Stomach (tissue), 8 donors: ENCODE measurements at regions not wholly inside any gene's neighbourhood (a gene's known extent, or its start where the extent isn't known, plus 50 kb on each side); places are given as distances from the start of the nearest gene placed in this dataset.

ENCODE experiments used
- DNase-seq, 2 donors: peaks; one replicate each; pipeline versions ENCODE4 v3.0.0 to v3.0.0-alpha.2; 2013 to 2019
- H3K27ac ChIP-seq, 5 donors: fragments of 200-600 bp in 4 of 5; sonication (generic) in 4 of 5; one replicate each; pipeline ENCODE4 v1.5.1; 2013 to 2019; ENCODE audit warnings: mild to moderate bottlenecking in 1 of 5, moderate library complexity in 1 of 5
- H3K27me3 ChIP-seq, 3 donors: fragments of 200-600 bp; sonication (generic); one replicate each; pipeline ENCODE4 v1.5.1; 2017 to 2019; ENCODE audit warnings: mixed run types in 1 of 3
- H3K36me3 ChIP-seq, 4 donors: fragments of 200-600 bp; sonication (generic); 1 replicate in 3 of 4; 2 replicates in 1 of 4; pipeline ENCODE4 v1.5.1; 2016 to 2019
- H3K4me1 ChIP-seq, 4 donors: fragments of 200-600 bp; sonication (generic); one replicate each; pipeline ENCODE4 v1.5.1; 2016 to 2019
- H3K4me3 ChIP-seq, 4 donors: fragments of 200-600 bp; sonication (generic) in 3 of 4; one replicate each; pipeline ENCODE4 v1.5.1; 2016 to 2019; ENCODE audit warnings: mild to moderate bottlenecking in 1 of 4
- H3K9me3 ChIP-seq, 4 donors: fragments of 200-600 bp; sonication (generic); one replicate each; pipeline ENCODE4 v1.5.1; 2016 to 2019
- EP300 ChIP-seq: sonication (generic); formaldehyde crosslinking; IDR thresholded peaks from one replicate; pipeline ENCODE4 v1.6.1; 2017; ENCODE audit warnings: antibody characterized with exemption
- POLR2A ChIP-seq, 4 donors: fragments of 450-650 bp; IDR thresholded peaks; one replicate each; pipeline ENCODE4 v1.6.1; 2016; ENCODE audit warnings: antibody characterized with exemption in 4 of 4, control low read depth in 2 of 4, mild to moderate bottlenecking in 1 of 4, moderate library complexity in 1 of 4
- POLR2AphosphoS5 ChIP-seq, 3 donors: sonication (generic); formaldehyde crosslinking; IDR thresholded peaks; one replicate each; pipeline ENCODE4 v1.6.1; 2016; ENCODE audit warnings: antibody characterized with exemption in 3 of 3
- WGBS, 5 donors: extraction: QIAGEN DNeasy Blood & Tissue Kit in 3 of 5; methylation state at CpG; one replicate each; pipeline versions ENCODE4 v1.1.5 to v1.1.7; 2013 to 2018; 5-methylcytosine and 5-hydroxymethylcytosine counted together
- intact Hi-C: fragments of 100-400 bp; cut with DNase I; formaldehyde crosslinking; loops from one replicate; pipeline ENCODE4 v1.15.1; 2023; ENCODE audit warnings: low total_unique reads
- TF ChIP-seq, protein P1 (sequence below), 7 experiments: fragments of 450-650 bp in 4 of 7; fragments of 200-600 bp in 3 of 7; sonication (generic) in 3 of 7; IDR thresholded peaks; one replicate each; pipeline ENCODE4 v1.5.1; 2016 to 2019; ENCODE audit warnings: antibody characterized with exemption in 7 of 7, control low read depth in 2 of 7, mild to moderate bottlenecking in 1 of 7
- donor health status: healthy with polysubstance abuse.
- donor health status: Bipolar disorder and iron deficiency.
- donor health status: healthy.

DNA sequence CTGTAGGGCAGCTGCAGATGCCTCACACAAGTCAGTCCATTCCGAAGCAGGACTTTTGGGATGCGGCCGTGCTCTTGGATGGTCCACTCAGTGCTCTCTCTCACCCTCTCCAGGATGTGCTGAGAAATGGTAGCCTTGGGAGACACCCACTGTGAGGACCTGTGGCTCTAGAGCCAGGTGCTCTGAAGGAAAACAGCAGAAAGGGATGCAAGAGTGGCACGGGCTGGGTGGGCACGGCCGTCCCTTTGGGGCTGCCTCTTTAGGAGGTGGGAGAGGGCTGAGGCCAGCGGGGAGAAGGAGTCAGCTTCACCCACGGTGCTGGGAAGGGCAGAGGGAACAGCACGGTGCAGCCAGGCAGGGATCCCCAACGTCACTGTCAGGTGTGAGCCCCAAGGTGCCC, 106.1 kb downstream of the RIPK4 start:
- no peaks in the 10 kb centered on the region for H3K9me3 ChIP-seq
- TF ChIP-seq POLR2A (IDR thresholded peaks at IDR 0.05) (no peak), POLR2AphosphoS5 (IDR thresholded peaks at IDR 0.05) (no peak), EP300 (no peak)
- TF ChIP-seq, protein P1, sequence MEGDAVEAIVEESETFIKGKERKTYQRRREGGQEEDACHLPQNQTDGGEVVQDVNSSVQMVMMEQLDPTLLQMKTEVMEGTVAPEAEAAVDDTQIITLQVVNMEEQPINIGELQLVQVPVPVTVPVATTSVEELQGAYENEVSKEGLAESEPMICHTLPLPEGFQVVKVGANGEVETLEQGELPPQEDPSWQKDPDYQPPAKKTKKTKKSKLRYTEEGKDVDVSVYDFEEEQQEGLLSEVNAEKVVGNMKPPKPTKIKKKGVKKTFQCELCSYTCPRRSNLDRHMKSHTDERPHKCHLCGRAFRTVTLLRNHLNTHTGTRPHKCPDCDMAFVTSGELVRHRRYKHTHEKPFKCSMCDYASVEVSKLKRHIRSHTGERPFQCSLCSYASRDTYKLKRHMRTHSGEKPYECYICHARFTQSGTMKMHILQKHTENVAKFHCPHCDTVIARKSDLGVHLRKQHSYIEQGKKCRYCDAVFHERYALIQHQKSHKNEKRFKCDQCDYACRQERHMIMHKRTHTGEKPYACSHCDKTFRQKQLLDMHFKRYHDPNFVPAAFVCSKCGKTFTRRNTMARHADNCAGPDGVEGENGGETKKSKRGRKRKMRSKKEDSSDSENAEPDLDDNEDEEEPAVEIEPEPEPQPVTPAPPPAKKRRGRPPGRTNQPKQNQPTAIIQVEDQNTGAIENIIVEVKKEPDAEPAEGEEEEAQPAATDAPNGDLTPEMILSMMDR (IDR thresholded peaks at IDR 0.05) = no peak
- no peak overlapping the region for H3K4me3 ChIP-seq
- intact Hi-C loops = no loop called here
- WGBS, 5 donors = 73 to 94% (median 83%) methylated on average over 6 to 10 of the region's 10 CpGs
- H3K36me3 ChIP-seq = no peaks in the 10 kb centered on the region
- peaks cover 6 to 17% (median 9%) of the 10 kb centered on the region in 4 donors for H3K4me1 ChIP-seq
- DNase-seq = no peak
- H3K27me3 ChIP-seq = peaks cover 0 to 11% (median 0%) of the 10 kb centered on the region in 3 donors
- H3K27ac ChIP-seq = no peak overlapping the region

DNA sequence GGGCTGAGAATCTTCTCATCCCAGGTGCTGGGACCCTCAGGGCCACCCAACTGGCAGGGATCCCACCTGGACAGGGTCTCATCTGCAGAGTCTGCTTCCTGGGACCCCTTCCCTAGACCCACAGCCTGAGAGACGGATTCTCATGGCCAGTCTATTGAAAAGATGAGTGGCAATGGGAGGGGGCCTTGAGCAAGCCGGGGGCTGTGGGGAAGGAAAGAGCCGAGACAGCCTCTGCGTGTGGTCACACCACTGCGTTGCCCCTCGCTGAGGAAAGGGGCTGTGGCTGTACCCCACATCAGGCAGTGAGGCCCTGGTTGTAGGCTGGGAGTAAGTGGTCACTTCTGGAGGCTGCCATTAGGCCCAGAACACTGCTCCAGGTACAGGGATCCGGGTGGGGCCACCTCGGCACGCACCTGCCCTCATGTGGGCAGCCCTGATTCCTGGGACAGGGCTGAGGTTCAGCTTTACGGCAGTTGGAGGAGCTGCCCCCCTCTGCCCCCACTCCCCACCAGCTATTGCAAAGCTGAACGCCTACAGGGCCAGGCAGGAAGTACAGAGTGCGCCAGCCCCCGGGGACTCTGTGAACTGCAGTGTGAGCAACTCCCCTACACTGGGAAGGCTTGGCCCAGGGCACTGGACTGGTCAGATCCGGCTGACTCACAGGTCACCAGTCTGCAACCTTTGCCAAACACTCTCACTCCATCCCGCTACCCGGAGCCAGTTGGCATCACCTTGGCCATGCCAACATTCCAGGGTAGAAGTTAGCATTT, 106.9 kb downstream of the RIPK4 start:
- peaks cover 6 to 13% (median 8%) of the 10 kb centered on the region in 4 donors for H3K4me1 ChIP-seq
- peaks cover 0 to 9% (median 0%) of the 10 kb centered on the region in 3 donors for H3K27me3 ChIP-seq
- intact Hi-C loops = no loop called here
- DNase-seq = no peak
- H3K9me3 ChIP-seq = no peaks in the 10 kb centered on the region
- WGBS, 5 donors = 70 to 88% (median 79%) methylated on average over 8 to 16 of the region's 16 CpGs
- H3K4me3 ChIP-seq = no peak overlapping the region
- no peaks in the 10 kb centered on the region for H3K36me3 ChIP-seq
- H3K27ac ChIP-seq = no peak overlapping the region
- TF ChIP-seq POLR2AphosphoS5 (IDR thresholded peaks at IDR 0.05) (no peak), EP300 (no peak), POLR2A (IDR thresholded peaks at IDR 0.05) (no peak)
- TF ChIP-seq, protein P1 (IDR thresholded peaks at IDR 0.05) = no peak

DNA sequence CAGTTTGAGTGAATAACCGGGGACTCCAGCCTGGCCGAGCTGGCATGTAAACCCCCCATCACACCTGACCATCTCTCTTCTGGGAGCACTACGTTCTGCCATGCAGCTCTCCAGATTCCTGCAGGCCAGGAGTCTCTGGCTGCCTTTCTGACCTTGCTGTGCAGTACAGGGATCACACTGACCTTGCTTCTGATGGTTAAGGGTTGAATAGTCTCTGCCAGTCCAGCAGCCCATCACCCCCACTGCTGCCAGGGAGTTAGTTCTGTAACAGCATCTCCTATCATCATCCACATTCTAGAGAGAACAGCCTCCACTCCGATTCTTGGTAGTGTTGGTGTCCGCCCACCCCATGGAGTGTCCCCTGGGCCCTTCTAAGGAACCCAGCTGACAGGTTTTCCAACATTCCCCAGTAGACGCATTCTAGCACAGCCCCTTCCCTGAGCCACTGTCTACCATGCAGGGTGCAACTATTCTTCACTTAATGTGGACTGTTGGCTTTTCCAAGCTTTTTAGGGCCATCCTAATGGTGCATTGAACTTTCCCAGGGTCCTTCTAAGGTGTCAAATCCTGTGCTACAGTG, 109.8 kb downstream of the RIPK4 start:
- DNase-seq = no peak
- intact Hi-C loops = no loop called here
- Histone ChIP-seq H3K4me1 (peaks cover 0 to 14% (median 11%) of the 10 kb centered on the region in 4 donors), H3K36me3 (no peaks in the 10 kb centered on the region), H3K9me3 (no peaks in the 10 kb centered on the region), H3K27me3 (peaks cover 0 to 9% (median 0%) of the 10 kb centered on the region in 3 donors), H3K4me3 (no peak overlapping the region), H3K27ac (no peak overlapping the region)
- TF ChIP-seq POLR2A (IDR thresholded peaks at IDR 0.05) (no peak), EP300 (no peak), POLR2AphosphoS5 (IDR thresholded peaks at IDR 0.05) (no peak)
- TF ChIP-seq, protein P1 (IDR thresholded peaks at IDR 0.05) = no peak
- 80 to 88% (median 87%) methylated on average over 6 of the region's 6 CpGs for WGBS, 5 donors

DNA sequence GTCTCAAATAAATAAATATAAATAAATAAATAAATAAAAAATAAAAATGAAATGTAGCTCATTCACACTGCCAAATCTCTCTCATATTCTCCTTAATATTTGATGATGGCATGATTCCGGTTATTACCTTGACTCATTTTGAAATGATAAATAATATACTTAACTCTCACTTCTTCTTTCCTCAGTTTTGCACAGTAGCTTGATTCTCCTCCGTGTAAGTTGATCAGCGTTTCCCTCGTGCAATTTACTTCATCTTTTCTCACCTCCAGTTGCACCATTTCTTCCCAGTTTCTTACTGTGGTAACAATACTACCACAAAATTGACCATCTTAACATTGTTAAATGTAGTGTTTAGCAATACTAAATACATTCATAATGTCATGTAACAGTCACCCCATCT, 111.6 kb downstream of the RIPK4 start:
- Histone ChIP-seq H3K4me1 (peaks cover 0 to 24% (median 11%) of the 10 kb centered on the region in 4 donors), H3K36me3 (no peaks in the 10 kb centered on the region), H3K9me3 (no peaks in the 10 kb centered on the region), H3K27me3 (peaks cover 0 to 9% (median 0%) of the 10 kb centered on the region in 3 donors), H3K4me3 (no peak overlapping the region), H3K27ac (no peak overlapping the region)
- WGBS, 5 donors = 88 to 93% (median 90%) methylated on average over 4 of the region's 4 CpGs
- no peak for DNase-seq
- no peak for TF ChIP-seq EP300
- no peak for TF ChIP-seq POLR2AphosphoS5 (IDR thresholded peaks at IDR 0.05)
- TF ChIP-seq, protein P1 (IDR thresholded peaks at IDR 0.05) = no peak
- intact Hi-C loops = no loop called here
